GM21529 (cell line): ENCODE measurements at regions not wholly inside any gene's neighbourhood (a gene's known extent, or its start where the extent isn't known, plus 50 kb on each side); places are given as distances from the start of the nearest gene placed in this dataset.

Experiments used
- ATAC-seq: cut with Tn5 transposase; IDR thresholded peaks from one replicate; pipeline ENCODE4 v1.9.1; 2021; ENCODE audit not compliant: unreplicated experiment

- no peak for ATAC-seq
These were observed 765.2 kb upstream of the SEL1L start for GRCh38 chr14:82298811-82299210.

GRCh38 chr14:82309199-82309598, 775.5 kb upstream of the SEL1L start:
- no peak for ATAC-seq

- ATAC-seq: no peak
These were observed 780.2 kb upstream of the SEL1L start for GRCh38 chr14:82313889-82314288.

- no peak for ATAC-seq
These were observed 794.8 kb upstream of the SEL1L start for GRCh38 chr14:82328442-82328841.

GRCh38 chr14:82341261-82341810, 807.7 kb upstream of the SEL1L start:
- ATAC-seq: no peak

GRCh38 chr14:82342596-82342995, 808.9 kb upstream of the SEL1L start:
- ATAC-seq: no peak

- no peak for ATAC-seq
These were observed 811.5 kb upstream of the SEL1L start for GRCh38 chr14:82345184-82345583.

GRCh38 chr14:82354126-82354525, 820.5 kb upstream of the SEL1L start:
- ATAC-seq: no peak

- no peak for ATAC-seq
These were observed 825.5 kb upstream of the SEL1L start for GRCh38 chr14:82359201-82359600.

- ATAC-seq: no peak
These were observed 828.8 kb upstream of the SEL1L start for GRCh38 chr14:82362452-82362851.

- no peak for ATAC-seq
These were observed 831.8 kb upstream of the SEL1L start for GRCh38 chr14:82365471-82365870.

GRCh38 chr14:82366803-82367202, 833.1 kb upstream of the SEL1L start:
- no peak for ATAC-seq

- ATAC-seq: no peak
These were observed 845.6 kb upstream of the SEL1L start for GRCh38 chr14:82379291-82379690.

- no peak for ATAC-seq
These were observed 851.4 kb upstream of the SEL1L start for GRCh38 chr14:82385048-82385447.

- ATAC-seq: no peak
These were observed 854.0 kb upstream of the SEL1L start for GRCh38 chr14:82387699-82388098.

GRCh38 chr14:82388488-82388887, 854.8 kb upstream of the SEL1L start:
- no peak for ATAC-seq

GRCh38 chr14:82390586-82390985, 856.9 kb upstream of the SEL1L start:
- ATAC-seq: no peak

- ATAC-seq: no peak
These were observed 861.3 kb upstream of the SEL1L start for GRCh38 chr14:82394916-82395315.

- ATAC-seq: no peak
These were observed 864.6 kb upstream of the SEL1L start for GRCh38 chr14:82398256-82398655.

GRCh38 chr14:82403987-82404386, 870.3 kb upstream of the SEL1L start:
- ATAC-seq: no peak

- no peak for ATAC-seq
These were observed 876.4 kb upstream of the SEL1L start for GRCh38 chr14:82410064-82410463.

- ATAC-seq: no peak
These were observed 877.6 kb upstream of the SEL1L start for GRCh38 chr14:82411298-82411697.

- ATAC-seq: no peak
These were observed 878.9 kb upstream of the SEL1L start for GRCh38 chr14:82412545-82412944.
